OCI-LY7 (cell line): ENCODE measurements at regions not wholly inside any gene's neighbourhood (a gene's known extent, or its start where the extent isn't known, plus 50 kb on each side); places are given as distances from the start of the nearest gene placed in this dataset.

Experiments
- BruUV-seq: library from RNA; stranded (reverse); fragments of 400-500 nt; replicated peaks from 2 replicates; lab custom pipeline; 2021; lab: Mats Ljungman, UMichigan
- CTCF ChIA-PET: fragments of 300-600 bp; sonication (Branson Sonifier 250); formaldehyde crosslinking; loops from one replicate; lab custom pipeline; 2022; ENCODE audit warnings: antibody characterized with exemption; ENCODE audit not compliant: unreplicated experiment; lab: Charles Lee
- POLR2A ChIA-PET: fragments of 300-600 bp; sonication (Branson Sonifier 250); formaldehyde crosslinking; loops from one replicate; lab custom pipeline; 2022; ENCODE audit warnings: antibody characterized with exemption; lab: Charles Lee
- DNase-seq: peaks from one replicate; pipeline ENCODE4 v3.0.0-alpha.2; 2015; ENCODE audit warnings: low spot score
- H2AFZ ChIP-seq: fragments of 200-600 bp; sonication (generic), shearing (Covaris generic); 2 replicates; pipeline ENCODE4 v1.6.1; 2014; ENCODE audit warnings: mild to moderate bottlenecking, antibody characterized with exemption, low read length, moderate library complexity
- H3K27ac ChIP-seq: fragments of 200-600 bp; sonication (generic); 2 replicates; pipeline ENCODE4 v1.5.1; 2014; ENCODE audit warnings: mixed run types, low read depth, mild to moderate bottlenecking, moderate library complexity, low read length, inconsistent platforms; ENCODE audit not compliant: poor library complexity, severe bottlenecking
- H3K36me3 ChIP-seq: fragments of 200-600 bp; sonication (generic); 2 replicates; pipeline ENCODE4 v1.6.1; 2014; ENCODE audit warnings: mild to moderate bottlenecking, antibody characterized with exemption, low read length, moderate library complexity, mixed read lengths; ENCODE audit not compliant: insufficient read depth
- H3K4me1 ChIP-seq: fragments of 200-600 bp; sonication (generic); 2 replicates; pipeline ENCODE4 v1.5.1; 2014; ENCODE audit warnings: mild to moderate bottlenecking, low read length; ENCODE audit not compliant: insufficient read depth, poor library complexity, severe bottlenecking
- H3K4me2 ChIP-seq: fragments of 200-600 bp; sonication (generic); 2 replicates; pipeline ENCODE4 v1.6.1; 2014; ENCODE audit warnings: mild to moderate bottlenecking, low read length
- H3K4me3 ChIP-seq: fragments of 200-600 bp; sonication (generic); 2 replicates; pipeline ENCODE4 v1.5.1; 2014; ENCODE audit warnings: mild to moderate bottlenecking, low read depth, low read length; ENCODE audit not compliant: poor library complexity, severe bottlenecking
- H3K79me2 ChIP-seq: fragments of 200-600 bp; sonication (generic); 2 replicates; pipeline ENCODE4 v1.6.1; 2016; ENCODE audit warnings: low read depth, mild to moderate bottlenecking, low read length, moderate library complexity, mixed read lengths; ENCODE audit not compliant: insufficient read depth
- H3K9me2 ChIP-seq: fragments of 200-600 bp; sonication (generic); 2 replicates; pipeline ENCODE4 v1.6.1; 2016; ENCODE audit warnings: mild to moderate bottlenecking, low read length, mixed read lengths; ENCODE audit not compliant: insufficient read depth
- H3K9me3 ChIP-seq: fragments of 200-600 bp; sonication (generic); 2 replicates; pipeline ENCODE4 v1.6.1; 2014; ENCODE audit warnings: mild to moderate bottlenecking, mixed run types, low read length, mixed read lengths
- H4K20me1 ChIP-seq: fragments of 200-600 bp; sonication (generic); 2 replicates; pipeline ENCODE4 v1.6.1; 2014; ENCODE audit warnings: mild to moderate bottlenecking, antibody characterized with exemption, low read length, moderate library complexity, mixed read lengths; ENCODE audit not compliant: insufficient read depth
- CTCF ChIP-seq: fragments of 200-600 bp; sonication (generic); conservative IDR thresholded peaks from 2 replicates; pipeline ENCODE4 v1.5.1; 2014; ENCODE audit warnings: mild to moderate bottlenecking, antibody characterized with exemption, low read length, moderate library complexity, mixed read lengths
- EZH2phosphoT487 ChIP-seq: fragments of 200-600 bp; sonication (generic); IDR thresholded peaks from 2 replicates; pipeline ENCODE4 v1.6.1; 2018; ENCODE audit warnings: low read depth, borderline replicate concordance, mild to moderate bottlenecking, mixed run types, antibody characterized with exemption, low read length, moderate library complexity, mixed read lengths
- intact Hi-C: fragments of 100-400 bp; cut with micrococcal nuclease; formaldehyde crosslinking; loops from one replicate; pipeline ENCODE4 v1.10.0; 2022; ENCODE audit not compliant: unreplicated experiment

- Histone ChIP-seq H3K79me2 (no peaks in the 10 kb centered on the region), H3K4me3 (no peak overlapping the region), H3K27ac (no peak overlapping the region), H3K36me3 (no peaks in the 10 kb centered on the region), H3K4me2 (no peak overlapping the region), H3K9me2 (no peaks in the 10 kb centered on the region), H3K9me3 (no peaks in the 10 kb centered on the region), H4K20me1 (no peaks in the 10 kb centered on the region), H3K4me1 (no peaks in the 10 kb centered on the region), H2AFZ (no peak overlapping the region)
- intact Hi-C loops, result no loop called here
- POLR2A ChIA-PET, result no interaction called here
- no peak for TF ChIP-seq EZH2phosphoT487
- no peak for TF ChIP-seq CTCF
- CTCF ChIA-PET, result no interaction called here
- no TSS peak for BruUV-seq
- no peak for DNase-seq
Measured at GRCh38 chrX:26952213-26952612, 510.9 kb downstream of the PPP4R3C start.

GRCh38 chrX:26927419-26927818, 535.7 kb downstream of the PPP4R3C start:
- no peaks in the 10 kb centered on the region for H3K36me3 ChIP-seq
- ChIA-PET POLR2A (no interaction called here), CTCF (no interaction called here)
- H3K27ac ChIP-seq, result no peak overlapping the region
- H3K4me2 ChIP-seq, result no peak overlapping the region
- H3K79me2 ChIP-seq, result no peaks in the 10 kb centered on the region
- no peaks in the 10 kb centered on the region for H3K9me3 ChIP-seq
- DNase-seq, result no peak
- H3K4me3 ChIP-seq, result no peak overlapping the region
- TF ChIP-seq EZH2phosphoT487 (no peak), CTCF (no peak)
- H4K20me1 ChIP-seq, result no peaks in the 10 kb centered on the region
- intact Hi-C loops, result no loop called here
- H2AFZ ChIP-seq, result no peak overlapping the region
- H3K4me1 ChIP-seq, result no peaks in the 10 kb centered on the region
- H3K9me2 ChIP-seq, result no peaks in the 10 kb centered on the region
- no TSS peak for BruUV-seq

GRCh38 chrX:26925088-26925487, 538.1 kb downstream of the PPP4R3C start:
- Histone ChIP-seq H2AFZ (no peak overlapping the region), H3K9me3 (no peaks in the 10 kb centered on the region), H3K36me3 (no peaks in the 10 kb centered on the region), H3K79me2 (no peaks in the 10 kb centered on the region), H3K27ac (no peak overlapping the region), H4K20me1 (no peaks in the 10 kb centered on the region), H3K4me3 (no peak overlapping the region), H3K4me1 (no peaks in the 10 kb centered on the region), H3K9me2 (no peaks in the 10 kb centered on the region), H3K4me2 (no peak overlapping the region)
- intact Hi-C loops, result no loop called here
- ChIA-PET CTCF (no interaction called here), POLR2A (no interaction called here)
- DNase-seq, result no peak
- no TSS peak for BruUV-seq
- TF ChIP-seq EZH2phosphoT487 (no peak), CTCF (no peak)
